ENCODE measurements at regions not wholly inside any gene's neighbourhood (a gene's known extent, or its start where the extent isn't known, plus 50 kb on each side); places are given as distances from the start of the nearest gene placed in this dataset.

DNA sequence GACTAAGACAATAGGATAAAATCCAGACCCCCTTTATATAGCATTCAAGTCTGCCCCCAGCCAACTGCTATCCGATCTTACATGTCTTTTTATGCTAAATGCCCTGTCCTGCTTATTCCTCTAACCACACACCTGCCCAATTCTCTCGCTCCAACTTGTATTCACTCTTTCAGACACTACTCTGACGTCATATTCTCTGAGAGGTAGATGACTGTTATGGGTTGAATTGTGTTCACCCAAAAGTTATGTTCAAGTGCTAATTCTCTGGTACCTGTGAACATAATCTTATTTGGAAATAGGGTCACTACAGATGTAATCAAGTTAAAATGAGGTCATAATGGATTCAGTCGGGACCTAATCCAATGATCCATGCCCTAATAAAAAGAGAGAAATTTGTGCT, 84.0 kb upstream of the PTPRR start:
- no peak overlapping the region for H3K27ac ChIP-seq
- TF ChIP-seq, protein P1, sequence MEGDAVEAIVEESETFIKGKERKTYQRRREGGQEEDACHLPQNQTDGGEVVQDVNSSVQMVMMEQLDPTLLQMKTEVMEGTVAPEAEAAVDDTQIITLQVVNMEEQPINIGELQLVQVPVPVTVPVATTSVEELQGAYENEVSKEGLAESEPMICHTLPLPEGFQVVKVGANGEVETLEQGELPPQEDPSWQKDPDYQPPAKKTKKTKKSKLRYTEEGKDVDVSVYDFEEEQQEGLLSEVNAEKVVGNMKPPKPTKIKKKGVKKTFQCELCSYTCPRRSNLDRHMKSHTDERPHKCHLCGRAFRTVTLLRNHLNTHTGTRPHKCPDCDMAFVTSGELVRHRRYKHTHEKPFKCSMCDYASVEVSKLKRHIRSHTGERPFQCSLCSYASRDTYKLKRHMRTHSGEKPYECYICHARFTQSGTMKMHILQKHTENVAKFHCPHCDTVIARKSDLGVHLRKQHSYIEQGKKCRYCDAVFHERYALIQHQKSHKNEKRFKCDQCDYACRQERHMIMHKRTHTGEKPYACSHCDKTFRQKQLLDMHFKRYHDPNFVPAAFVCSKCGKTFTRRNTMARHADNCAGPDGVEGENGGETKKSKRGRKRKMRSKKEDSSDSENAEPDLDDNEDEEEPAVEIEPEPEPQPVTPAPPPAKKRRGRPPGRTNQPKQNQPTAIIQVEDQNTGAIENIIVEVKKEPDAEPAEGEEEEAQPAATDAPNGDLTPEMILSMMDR (conservative IDR thresholded peaks at IDR 0.05): no peak

DNA sequence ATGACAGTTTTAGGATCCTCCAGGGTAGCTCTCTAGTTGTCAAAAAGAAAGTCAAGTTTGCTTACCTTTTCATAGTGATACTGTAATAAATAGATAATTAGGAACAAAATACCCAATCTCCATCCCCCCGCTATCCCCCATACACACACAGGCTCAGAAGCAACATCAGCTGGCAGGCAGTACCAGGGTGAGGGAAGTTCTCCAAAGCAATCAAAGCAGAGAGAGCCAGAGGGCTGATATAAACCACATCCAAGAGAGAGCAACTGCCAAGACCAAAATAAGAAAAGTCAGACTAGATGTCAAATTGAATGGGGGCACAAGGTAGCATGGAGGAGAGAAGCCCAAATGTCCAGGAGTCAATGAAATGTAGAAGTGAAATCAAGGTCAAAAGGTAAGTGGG, 80.2 kb upstream of the PTPRR start:
- TF ChIP-seq, protein P1 (conservative IDR thresholded peaks at IDR 0.05): no peak

DNA sequence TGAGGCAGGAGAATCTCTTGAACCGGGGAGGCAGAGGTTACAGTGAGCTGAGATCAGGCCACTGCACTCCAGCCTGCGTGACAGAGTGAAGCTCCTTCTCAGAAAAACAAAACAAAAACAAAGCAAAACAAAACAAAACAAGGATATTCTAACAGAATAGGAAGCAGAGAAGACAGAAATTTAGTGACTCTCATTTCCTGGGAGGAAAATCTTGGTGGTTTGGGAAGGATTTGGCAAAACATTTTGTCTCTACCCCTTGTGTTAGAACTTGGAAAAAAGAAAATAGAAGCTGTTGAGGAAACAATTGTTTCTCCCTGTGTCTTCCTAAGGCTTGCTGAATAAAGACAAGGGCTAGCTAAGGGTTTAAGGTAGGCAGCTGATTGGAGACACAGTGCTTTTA, 79.7 kb upstream of the PTPRR start:
- TF ChIP-seq, protein P1 (conservative IDR thresholded peaks at IDR 0.05): no peak
- no peak overlapping the region for H3K27ac ChIP-seq

More for the DNA sequence above, 80.2 kb upstream of the PTPRR start:
- no peak overlapping the region for H3K27ac ChIP-seq

DNA sequence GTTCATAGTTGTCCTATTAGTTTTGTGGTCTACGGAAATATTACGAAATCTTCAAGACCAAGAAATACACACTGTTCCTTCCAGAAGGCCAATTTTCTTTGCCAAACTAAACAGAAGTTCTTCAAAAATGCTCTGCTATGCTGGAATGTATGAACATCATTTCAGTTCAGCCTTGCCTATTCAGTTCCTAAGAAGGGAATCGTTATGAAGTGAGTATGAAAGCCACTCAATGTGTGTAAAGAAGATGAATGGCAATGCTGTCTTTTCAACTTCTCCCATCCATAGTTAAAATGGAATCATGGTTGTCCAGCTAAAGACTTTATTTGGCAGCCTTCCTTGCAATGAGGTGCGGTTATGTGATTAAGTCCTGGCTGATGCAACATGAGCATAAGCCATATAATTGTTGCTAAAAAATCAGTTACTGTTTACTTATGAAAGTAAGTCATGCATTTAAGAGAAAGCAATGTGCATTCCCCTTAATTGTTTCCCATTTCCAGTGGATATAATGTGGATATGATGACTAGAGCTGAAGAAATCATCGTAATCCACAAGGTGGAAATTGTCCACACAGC, 73.8 kb upstream of the PTPRR start:
- H3K27ac ChIP-seq: no peak overlapping the region
- TF ChIP-seq, protein P1 (conservative IDR thresholded peaks at IDR 0.05): no peak

DNA sequence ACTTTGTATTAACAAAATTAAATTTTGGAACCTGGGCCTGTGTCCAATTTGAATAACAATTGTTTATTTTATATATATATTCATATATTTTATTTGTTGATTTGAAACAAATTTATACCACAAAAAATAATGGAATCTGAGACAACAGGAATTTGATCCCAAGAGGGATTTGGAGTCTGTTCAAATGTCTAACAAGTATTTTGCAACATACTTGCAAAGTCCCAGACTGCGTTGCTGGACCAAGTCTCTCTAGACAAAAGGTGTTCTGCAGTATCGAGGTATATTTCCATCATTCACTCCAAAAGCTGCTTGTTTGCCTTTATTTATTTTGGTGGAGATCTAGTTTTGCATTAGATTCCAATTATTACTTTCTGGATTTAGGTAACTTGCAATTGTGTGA, 68.7 kb upstream of the PTPRR start:
- TF ChIP-seq, protein P1 (conservative IDR thresholded peaks at IDR 0.05): no peak
- H3K27ac ChIP-seq: no peak overlapping the region

DNA sequence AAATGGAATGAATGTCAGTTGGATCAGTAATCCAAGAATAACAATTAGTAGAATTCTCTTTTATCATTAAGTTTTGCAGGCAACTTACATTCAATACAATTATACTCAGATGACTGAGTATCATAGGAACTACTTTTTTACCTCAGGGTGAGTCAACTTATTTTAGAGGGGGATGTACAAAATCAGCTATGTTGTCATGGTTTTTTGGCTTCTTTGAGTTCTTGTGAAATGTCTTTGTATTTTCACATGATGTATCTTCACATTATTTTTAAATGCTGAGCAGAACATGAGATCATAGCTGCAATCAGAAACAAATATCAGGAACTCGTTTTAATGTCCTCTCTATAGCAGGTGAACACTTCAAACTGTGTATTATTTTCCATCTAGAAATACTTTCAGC, 65.3 kb upstream of the PTPRR start:
- TF ChIP-seq, protein P1 (conservative IDR thresholded peaks at IDR 0.05): no peak
- H3K27ac ChIP-seq: no peak overlapping the region

DNA sequence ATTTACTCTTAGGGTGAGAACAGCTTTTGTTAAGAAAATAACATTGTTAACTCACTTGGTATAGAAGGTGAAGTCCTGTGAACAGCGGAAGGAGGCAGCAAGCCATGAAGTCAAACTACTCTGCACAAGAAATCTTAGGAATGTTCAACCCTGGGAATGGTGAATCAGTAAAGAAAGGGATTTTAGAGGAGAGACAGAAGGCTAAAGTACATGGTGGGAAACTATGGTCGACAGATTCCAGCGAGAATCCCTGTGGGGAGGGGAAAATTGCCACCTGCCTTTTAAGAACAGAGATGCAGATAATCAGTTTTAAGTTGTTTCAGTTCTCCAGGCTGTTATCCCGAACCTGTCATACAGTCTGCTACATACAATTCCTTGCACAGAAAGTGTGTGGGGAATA, 63.2 kb upstream of the PTPRR start:
- TF ChIP-seq, protein P1 (conservative IDR thresholded peaks at IDR 0.05): no peak
- no peak overlapping the region for H3K27ac ChIP-seq
